GM19351 (cell line): ENCODE measurements at regions not wholly inside any gene's neighbourhood (a gene's known extent, or its start where the extent isn't known, plus 50 kb on each side); places are given as distances from the start of the nearest gene placed in this dataset.

ENCODE experiments used
- ATAC-seq: cut with Tn5 transposase; IDR thresholded peaks from one replicate; pipeline ENCODE4 v1.9.1; 2021; ENCODE audit warnings: mild to moderate bottlenecking, moderate library complexity; ENCODE audit not compliant: unreplicated experiment

DNA sequence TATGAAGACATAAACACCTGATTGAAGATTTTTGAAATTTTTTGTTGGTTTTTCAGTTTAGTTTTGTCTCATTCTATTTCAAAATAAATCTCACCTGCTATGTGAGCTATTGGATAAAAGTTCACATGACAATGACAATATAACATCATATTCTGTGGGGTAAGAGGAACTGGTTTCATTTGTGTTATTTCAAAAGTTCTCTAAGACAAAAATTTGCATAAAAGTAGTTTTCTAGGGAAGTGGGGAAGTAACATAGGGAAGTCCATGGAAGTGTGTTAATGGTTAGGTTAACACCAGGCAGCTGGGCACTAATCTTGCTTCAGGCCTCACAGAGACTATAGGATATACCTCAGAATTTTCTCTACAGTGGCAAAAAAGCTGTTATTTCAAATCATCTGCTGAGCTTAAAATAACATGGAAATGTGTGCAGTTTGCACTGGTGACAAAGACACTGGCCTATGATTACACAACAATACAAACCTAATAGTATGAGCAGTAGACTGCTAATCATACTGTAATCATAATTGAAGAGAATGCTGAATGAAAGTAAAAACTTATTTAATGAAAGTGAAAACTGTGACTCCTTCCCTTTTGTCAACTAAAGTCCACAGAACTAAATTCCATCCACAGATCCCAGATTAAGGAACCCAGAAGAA is 710.6 kb upstream of the TMEM132C start:
- no peak for ATAC-seq

DNA sequence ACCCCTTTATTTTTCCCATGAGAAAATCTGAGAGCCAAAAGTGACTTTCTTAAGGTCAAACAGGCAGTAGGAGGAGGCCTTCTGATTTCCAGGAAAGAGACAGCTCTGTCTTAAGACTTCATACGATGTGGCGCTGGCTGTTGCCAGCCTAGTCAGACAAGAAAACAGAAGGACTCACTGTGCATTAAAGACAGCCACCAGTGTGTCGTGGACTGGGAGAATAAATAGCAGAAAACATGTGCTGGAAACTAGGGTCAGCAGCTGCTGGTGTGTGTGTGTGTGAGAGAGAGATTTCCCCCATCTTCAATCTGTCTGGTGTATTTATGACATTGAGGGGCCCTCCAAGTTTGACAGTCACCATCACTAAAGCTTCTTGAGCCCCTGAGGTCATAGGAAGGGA is 708.6 kb upstream of the TMEM132C start:
- no peak for ATAC-seq

DNA sequence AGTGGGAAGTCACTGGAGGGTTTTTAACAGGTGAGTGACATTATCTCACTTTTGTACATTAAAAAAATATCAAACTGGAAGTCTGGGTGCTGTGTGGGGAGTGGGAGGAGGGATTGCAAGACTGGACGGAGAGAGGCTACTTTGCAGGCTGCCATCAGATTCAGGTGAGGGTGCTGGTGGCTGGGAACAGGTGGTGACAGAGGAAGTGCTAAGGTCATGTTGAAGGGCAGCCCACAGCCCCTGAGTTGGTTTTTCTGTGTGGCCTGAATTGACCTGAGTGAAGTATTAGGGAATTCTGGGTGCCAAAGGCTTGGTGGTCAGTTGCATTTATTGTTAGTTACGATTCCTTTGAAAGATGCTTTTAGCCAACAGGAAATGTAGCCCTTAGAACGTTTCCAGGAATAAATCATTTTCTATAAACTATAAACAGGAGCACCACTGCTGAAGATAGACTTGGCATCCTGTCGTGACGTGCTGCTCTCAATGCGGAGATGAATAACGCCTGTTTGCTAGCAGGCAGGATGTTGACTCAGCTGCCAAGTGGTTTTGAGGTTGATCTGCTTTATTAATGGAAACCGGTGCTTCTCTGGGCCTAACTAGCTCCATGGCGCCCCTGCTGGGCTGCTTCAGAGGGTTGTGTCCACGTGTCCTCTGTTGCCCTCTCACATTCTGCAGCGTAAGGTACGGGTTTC is 707.5 kb upstream of the TMEM132C start:
- ATAC-seq: no peak

DNA sequence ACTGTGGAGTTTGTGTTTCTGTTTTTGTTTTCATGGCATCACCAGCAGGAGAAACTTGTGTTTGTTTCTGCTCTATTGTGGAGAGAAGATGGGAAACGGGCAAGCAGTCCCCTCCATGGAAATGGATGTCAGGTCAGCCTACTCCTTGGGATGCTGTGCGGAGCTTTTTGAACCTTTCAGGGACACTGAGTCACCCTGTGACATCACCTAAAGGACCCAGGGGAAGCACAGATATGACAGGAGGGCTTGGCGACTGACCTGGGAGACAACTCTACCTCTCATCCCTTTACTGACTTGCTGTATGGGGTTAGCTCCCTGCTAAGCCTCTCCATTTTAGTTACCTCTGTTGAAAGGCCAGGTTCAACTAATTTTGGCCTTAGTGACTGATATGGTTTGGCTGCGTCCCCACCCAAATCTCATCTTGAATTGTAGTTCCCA is 706.9 kb upstream of the TMEM132C start:
- ATAC-seq: no peak

DNA sequence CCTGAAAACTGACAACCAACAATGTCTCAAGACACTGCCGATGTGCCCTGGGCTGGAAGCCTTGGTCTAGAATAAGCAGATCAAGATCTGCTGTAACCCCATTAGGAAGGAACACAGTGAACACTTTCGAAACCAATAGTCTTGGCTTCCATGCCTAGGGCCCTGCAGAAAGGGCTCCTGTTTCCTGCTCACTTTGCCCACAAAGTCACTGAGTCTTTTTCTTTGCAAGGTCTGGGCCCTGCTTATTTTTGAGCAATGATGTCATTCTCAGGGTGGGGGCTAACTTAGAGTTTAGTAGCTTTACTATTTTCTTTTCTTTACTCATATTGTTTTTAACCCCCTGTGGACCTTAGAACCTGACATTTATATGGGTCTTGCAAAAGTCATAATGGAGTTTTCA is 704.2 kb upstream of the TMEM132C start:
- no peak for ATAC-seq

DNA sequence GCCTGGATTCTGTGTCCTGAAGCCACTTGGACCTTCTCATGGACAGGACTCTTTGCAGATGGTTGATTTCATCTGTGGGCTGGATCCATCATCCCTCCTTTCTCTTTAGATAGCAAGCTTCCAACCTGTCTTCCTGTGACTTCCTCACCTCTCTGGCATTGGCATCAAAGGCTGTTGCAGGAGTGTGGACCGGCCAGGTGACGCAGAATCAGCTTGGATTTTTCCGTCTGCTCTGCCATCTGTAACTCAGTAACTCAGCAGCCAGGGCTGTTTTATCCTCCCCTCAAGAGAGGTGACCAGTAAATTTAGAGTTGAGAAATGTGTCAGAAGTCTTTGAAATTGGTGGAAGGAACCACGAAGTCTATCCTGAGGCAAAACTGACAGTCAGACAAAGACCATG is 701.7 kb upstream of the TMEM132C start:
- no peak for ATAC-seq

DNA sequence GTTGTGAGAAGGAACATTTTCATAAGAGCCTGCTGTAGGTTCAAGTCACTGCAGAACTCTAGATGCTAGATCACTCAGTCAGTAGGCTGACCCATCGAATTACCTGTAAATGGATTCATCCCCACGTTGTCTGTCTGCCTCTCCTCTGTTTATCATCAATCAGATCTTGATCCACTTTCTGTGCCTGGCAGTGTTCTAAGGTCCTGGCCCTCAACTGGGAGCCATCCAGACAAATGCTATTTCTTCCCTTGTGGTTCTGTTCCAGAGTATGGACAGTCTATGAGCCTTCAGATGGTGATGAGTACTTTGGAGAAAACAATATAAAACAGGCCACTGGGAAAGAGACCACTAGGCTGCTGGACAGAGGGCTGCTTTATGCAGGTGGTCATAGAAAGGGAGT is 699.4 kb upstream of the TMEM132C start:
- no peak for ATAC-seq

DNA sequence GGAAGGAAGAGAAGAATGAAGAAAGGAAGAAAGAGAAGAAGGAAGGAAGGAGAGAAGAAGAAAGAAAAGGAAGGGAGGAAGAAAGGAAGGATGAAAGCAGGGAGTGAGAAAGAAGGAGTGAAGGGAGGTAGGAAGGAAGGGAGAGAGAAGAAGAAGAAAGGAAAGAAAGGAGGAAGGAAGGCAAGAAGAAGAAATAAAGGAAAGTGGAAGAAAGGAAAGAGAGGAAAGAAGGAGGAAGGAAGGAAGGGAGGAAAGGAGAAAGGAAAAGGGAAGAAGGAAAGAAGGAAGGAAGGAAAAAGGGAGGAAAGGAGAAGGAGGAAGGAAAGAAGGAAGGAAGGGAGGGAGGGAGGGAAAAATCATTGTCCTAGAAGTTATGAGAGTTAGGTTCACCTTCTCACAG is 696.6 kb upstream of the TMEM132C start:
- ATAC-seq: no peak

DNA sequence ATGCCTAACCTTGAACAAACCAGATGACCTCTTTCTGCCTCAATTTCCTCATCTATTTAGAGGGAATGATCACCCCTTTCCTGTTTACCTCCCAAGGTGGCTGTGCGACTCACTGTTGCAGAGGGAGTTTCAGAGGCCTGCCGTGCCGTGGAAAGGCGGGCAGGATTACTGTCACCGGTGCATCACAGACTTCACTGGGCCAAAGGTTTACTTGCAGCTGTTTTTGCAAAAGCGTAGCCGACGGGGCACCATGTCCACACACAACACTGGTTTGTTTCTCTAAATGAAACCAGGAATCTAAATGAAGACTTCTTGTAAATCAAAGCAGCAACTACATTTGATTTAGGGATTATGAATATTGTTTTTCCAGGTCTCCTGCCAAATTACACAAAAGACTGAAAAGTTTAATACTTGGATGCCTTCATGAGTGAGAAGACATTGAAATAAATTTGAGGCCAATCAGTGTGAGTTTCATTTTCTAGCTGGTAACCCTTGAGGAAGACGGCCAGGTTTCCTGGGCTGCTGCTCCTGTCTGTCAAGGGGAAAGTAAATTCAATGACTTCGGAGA is 696.1 kb upstream of the TMEM132C start:
- no peak for ATAC-seq

DNA sequence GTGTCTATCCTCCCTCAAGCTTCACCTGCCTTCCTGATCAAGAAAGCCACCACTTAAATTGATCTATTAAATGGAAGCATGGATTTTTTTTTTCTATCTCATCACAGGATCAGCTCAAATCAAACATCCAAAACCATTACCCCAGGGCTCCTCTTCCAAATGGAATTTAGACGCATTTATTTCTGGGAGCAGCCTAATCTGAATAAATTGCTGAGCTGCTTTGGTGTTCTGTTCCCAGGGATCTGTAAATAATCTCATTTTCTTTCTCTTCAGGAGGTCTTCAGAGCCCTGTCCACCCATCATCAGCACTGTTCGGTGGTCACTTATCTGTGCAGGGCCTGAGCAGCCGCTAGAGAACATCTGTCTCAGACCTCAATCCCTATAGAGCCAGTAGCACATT is 695.4 kb upstream of the TMEM132C start:
- no peak for ATAC-seq

DNA sequence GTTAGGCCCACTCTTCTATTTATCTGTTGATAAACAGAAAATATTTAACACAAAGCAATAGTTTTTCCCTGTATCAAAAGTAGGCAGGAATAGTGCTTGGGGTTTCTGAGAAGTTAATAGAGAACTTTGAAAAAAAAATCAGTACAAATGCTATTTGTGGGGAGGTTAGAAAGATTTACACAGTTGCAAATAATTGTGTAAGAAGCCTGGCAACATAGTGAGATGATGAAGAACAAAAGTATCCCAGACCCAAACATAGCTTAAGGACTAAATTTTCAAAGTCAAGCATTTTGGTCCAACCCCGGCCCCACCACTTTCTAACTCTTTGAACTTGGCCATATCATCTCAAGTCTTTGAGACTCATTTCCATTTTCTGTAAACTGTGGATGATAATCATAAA is 687.5 kb upstream of the TMEM132C start:
- ATAC-seq: no peak

DNA sequence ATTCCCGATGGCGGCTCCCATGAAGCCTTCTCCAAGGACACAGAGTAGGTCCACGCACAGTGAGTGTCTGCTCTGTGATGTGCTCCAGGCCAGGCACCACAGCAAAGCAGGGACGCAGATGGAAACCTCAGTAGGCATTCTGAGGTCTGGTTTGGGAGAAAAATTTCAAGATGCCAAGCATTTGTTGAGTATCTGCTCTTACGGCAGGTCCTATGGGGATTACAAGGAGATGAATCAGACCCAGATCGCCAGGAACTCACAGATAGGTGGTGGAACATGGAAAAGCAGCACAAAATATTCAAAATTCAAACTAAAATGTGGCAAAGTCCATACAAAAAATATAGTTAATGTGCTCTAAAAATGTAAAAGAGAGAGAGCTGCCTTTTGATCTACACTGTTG is 684.9 kb upstream of the TMEM132C start:
- no peak for ATAC-seq

DNA sequence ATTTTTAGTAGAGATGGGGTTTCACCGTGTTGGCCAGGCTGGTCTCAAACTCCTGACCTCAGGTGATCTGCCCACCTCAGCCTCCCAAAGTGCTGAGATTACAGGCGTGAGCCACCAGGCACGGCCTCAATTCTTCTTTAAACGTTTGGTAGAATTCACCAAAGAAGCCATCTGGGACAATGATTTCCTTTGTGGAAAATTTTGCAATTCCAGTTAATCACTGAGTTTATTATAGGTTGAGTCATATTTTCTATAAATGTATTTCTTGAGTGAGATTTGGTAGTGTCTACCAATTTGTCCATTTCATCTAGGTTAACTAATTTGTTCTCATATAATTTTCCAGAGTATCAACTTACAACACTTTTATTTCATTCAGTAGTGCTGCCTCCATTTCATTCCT is 683.9 kb upstream of the TMEM132C start:
- no peak for ATAC-seq

DNA sequence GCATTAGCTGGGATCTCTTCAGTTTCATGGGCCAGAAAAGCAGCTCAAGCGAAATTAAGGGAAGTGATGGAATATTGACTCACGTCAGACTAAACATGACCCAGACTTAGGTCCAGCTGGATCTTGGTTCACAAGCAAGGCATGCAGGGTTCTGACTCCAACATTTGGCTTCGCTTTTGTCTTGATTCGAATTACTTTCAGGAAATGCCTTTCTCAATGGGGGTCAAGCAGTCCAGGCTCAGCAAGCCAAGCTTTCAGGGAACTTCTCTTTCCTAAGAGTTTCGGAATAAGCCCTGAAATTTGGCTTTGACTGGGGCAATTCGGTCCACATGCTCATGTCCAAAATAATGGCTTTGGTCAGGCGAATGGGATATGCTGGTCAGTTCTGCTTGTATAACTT is 678.7 kb upstream of the TMEM132C start:
- ATAC-seq: no peak

DNA sequence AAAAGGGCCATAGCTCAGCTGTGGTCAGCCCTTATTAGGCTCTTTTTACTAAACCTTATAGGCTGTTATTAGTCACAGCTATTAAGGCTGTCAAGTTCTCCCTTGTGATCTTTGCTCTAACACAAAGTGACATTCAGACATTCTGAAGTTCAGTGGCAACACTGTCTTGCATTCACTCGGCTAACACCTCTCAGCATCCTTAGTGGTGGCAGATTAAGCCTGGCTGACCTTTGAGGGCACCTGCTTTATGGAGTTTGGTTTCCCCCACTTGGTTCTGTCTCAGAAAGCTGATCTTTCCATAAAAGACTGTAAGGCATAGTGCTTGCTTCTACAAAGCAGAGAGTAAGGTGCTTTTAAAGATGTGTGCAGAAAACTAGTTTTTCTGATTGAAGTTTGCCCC is 677.4 kb upstream of the TMEM132C start:
- no peak for ATAC-seq

DNA sequence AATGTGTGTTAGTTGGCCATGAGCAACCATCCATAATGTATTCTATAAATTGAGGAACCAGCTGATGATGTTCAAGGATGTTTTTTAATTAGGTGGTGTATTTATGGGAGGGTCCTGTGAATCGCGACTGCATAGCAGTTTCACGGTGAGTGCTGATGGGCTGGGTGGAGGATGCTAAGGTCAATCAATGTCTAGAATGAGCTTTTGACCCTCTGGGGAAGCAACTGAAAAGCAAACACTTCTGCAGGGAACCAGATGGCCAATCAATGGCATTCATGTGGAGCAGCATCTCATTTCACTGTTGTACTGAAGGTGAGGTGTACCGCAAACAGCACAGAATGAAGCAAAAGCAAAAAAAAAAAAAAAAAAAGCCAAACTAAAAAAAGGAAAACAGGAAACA is 676.1 kb upstream of the TMEM132C start:
- no peak for ATAC-seq

DNA sequence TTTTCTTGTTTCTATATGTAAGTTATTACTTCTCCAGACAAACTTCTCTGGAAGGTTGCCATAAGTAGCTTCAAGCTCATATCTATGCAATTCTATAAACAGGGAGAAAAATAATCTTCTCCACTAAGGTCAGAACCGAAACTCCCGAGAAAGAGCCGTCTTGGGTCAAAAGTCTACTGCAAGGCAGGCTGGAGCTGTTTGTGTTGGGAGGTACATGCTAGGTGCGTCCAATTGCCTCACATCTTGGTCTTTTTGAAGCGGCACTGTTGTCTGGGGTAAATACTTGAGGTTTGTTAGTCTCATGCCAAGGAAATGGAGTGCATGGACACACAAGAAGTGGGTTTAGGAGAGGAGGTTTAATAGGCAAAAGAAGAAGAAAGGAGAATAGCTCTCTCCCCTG is 674.7 kb upstream of the TMEM132C start:
- no peak for ATAC-seq

DNA sequence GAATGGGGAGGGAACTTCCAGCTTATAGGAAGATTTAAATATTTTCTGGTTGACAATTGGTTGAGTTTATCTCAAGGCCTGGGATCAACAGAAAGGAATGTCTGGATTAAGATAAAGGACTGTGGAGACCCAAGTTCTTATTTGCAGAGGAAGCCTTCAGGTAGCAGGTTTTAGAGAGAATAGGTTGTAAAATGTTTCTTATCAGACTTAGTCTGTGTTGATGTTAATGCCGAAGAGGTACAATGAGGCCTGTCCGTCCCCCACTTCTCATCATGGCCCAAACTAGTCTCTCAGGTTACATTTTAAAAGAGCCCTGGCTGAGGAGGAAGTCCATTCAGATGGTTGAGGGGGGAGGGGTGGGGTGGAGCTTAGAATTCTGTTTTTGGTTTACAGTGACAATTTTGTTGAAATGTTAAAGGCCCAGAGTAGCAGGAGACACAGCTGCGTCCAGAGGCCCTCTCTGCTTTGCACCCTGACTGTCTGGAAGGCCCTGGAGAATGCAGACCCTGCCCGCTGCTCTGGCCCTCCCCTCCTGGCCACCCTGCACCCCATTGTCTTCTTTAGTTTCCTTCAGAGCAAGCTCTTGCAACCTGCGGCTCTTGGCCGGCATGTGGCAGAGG is 672.5 kb upstream of the TMEM132C start:
- no peak for ATAC-seq

DNA sequence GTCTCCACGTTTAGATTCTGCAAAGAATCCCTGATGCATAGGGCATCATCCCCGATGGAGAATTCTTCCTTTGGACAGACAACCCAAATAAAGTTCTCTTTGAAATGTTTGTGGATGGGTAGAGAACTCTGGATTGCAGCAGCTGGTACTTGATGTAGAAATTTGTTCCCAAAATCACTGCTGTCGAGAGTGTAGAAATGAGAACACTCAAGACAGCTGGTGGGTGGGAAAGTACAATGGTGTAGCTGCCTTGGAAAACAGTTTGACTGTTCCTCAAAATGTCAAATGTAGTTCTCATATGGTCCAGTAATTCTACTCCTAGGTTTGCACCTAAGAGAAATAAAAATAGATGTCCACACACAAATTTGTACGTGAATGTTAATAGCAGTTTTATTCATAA is 671.5 kb upstream of the TMEM132C start:
- ATAC-seq: no peak

DNA sequence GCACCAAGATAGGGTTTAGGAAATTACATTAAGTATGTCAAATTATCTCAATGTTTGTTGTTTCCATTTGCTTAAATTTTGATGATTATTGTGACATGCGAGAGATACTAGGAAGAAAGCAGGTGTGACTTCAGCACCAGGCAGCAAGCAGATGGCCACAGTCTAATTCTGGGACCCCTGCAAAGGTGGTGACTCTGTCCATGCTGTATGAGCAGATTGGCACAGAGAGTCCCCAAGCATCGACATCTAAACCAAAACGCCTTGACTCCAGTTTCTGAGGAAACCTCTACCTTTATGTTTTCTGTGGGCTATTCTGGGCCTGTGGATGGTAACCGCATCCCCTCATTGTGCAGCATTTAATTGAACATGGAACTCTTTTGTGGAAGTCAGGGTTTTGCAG is 670.1 kb upstream of the TMEM132C start:
- ATAC-seq: no peak

DNA sequence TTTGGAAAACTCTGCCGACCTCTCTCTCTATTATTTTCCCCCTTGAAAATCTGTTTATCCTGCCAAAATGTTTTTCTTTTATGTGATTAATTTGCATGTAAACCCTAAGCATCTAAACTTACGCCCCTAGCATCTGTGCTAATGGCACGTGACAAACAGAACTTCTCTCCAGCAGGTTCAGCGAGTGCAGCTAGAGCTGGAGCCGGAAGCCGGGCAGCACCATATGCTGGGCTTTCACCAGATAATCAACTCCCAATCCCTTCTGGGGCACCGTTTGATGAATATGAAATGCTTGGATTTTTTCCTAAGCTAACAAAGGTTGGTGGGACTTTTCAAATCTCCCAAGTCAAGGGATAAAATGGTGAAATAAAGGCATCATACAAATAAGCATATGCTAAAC is 667.5 kb upstream of the TMEM132C start:
- no peak for ATAC-seq

DNA sequence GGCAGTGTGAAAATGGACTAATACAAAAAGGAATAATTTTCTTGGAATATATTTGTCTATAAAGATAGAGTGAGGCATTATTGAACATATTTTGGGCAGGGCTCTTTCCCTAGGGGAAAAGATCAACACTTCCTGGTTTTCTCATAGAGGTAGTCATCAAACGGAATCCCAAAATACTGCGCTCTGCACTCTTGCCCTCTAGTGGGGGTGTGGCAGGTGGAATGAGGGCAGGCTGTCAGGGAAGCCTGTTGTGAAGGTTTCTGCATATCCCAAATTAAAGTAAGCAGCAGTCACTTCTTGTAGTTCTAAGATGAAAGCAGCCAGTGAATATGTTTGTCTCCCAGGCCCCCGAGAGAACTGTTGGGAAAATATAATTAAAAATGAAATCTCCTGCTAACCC is 666.8 kb upstream of the TMEM132C start:
- ATAC-seq: no peak
